Right cardiac atrium (tissue), 5 donors: ENCODE measurements at regions not wholly inside any gene's neighbourhood (a gene's known extent, or its start where the extent isn't known, plus 50 kb on each side); places are given as distances from the start of the nearest gene placed in this dataset.
A peak's percentile ranks its signal among the peaks of the same experiment; 100 is the strongest.

Source experiments
- ATAC-seq, 2 donors: fragments of 200-7000 bp; cut with Tn5 transposase; one replicate each; pipeline versions ENCODE4 v1.8.0 to v1.9.1; 2020; ENCODE audit warnings: moderate library complexity in 2 of 2, mild to moderate bottlenecking in 1 of 2
- DNase-seq, 3 donors: peaks; one replicate each; pipeline ENCODE4 v3.0.0-alpha.2; 2020
- H3K27ac ChIP-seq: one replicate; pipeline ENCODE4 v1.5.1; 2013; ENCODE audit warnings: mild to moderate bottlenecking, low read length, control low read depth, moderate library complexity
- H3K27me3 ChIP-seq: one replicate; pipeline ENCODE4 v1.6.1; 2013; ENCODE audit not compliant: control insufficient read depth, insufficient read depth
- H3K4me1 ChIP-seq: one replicate; pipeline ENCODE4 v1.6.1; 2013; ENCODE audit warnings: low read length; ENCODE audit not compliant: control insufficient read depth, insufficient read depth
- H3K4me3 ChIP-seq: one replicate; pipeline ENCODE4 v1.5.1; 2013; ENCODE audit warnings: low read length, control low read depth
- H3K9me3 ChIP-seq: one replicate; pipeline ENCODE4 v1.6.1; 2013; ENCODE audit warnings: low read length; ENCODE audit not compliant: control insufficient read depth
- WGBS: extraction: QIAGEN DNeasy Blood & Tissue Kit; methylation state at CpG from one replicate; pipeline ENCODE4 v1.1.7; 2013; 5-methylcytosine and 5-hydroxymethylcytosine counted together
- intact Hi-C, 4 donors: fragments of 100-400 bp; cut with DNase I; formaldehyde crosslinking; loops; one replicate each; pipeline versions ENCODE4 v1.11.0 to v1.14.0; 2022 to 2023
- donor health status: healthy with polysubstance abuse.
- donor health status: DM: no; HTN: yes; CAD: no.
- donor health status: DM: no; HTN: no; CAD: no.
- donor health status: DM: no; HTN: yes; CAD: no; lungs with severe emphysema.
- donor health status: DM: yes; HTN: yes; CAD: no.

DNA sequence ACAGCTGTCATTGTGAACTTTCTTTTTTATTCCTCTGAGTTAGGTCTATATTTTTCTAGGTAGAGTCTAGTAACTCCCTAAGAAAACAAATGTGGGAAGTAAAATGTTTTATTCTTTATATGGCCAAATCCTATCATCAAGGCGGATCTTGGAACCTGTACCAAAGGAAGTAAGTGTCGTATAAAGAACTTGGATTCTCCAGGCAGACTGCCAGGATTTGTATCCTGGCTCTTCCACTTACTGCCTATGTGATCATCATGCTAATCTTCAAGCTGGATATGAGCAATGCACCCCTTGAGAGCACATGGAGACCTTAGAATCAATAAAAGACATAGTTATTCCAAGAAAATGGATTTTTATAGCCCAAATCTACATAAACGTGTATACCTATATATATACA, 286.5 kb downstream of the PCDH17 start:
- no peaks in the 10 kb centered on the region for H3K9me3 ChIP-seq
- 62% methylated on average over 3 of the region's 3 CpGs for WGBS
- no peaks in the 10 kb centered on the region for H3K4me1 ChIP-seq
- H3K27me3 ChIP-seq, result no peaks in the 10 kb centered on the region
- no peak for ATAC-seq
- no peak for DNase-seq
- no peak overlapping the region for H3K27ac ChIP-seq
- H3K4me3 ChIP-seq, result no peak overlapping the region
- intact Hi-C loops, result no loop called here

DNA sequence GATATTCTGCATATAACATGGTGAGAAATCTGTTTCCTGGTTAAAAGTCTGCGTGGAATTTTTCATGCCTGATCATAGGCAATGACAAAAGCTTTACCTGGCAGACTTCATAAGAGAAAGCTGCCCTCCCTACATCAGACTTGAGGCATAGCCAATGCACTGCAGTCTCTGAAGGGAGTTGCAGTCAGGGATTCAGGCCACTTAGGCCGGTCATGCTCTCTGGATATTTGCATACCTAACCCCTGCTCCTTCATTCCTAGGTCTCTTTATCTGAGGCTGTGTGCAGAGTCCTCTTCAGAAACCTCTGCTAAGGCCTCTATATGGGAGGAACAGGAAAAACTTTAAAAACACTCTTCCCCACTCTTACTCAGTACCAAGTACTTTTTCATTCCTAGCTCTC, 287.4 kb downstream of the PCDH17 start:
- H3K27ac ChIP-seq, result no peak overlapping the region
- intact Hi-C loops, result no loop called here
- WGBS, result 82% methylated on average over 2 of the region's 2 CpGs
- no peak overlapping the region for H3K4me3 ChIP-seq
- ATAC-seq, result no peak
- no peaks in the 10 kb centered on the region for H3K4me1 ChIP-seq
- no peak for DNase-seq
- H3K27me3 ChIP-seq, result no peaks in the 10 kb centered on the region
- H3K9me3 ChIP-seq, result no peaks in the 10 kb centered on the region

DNA sequence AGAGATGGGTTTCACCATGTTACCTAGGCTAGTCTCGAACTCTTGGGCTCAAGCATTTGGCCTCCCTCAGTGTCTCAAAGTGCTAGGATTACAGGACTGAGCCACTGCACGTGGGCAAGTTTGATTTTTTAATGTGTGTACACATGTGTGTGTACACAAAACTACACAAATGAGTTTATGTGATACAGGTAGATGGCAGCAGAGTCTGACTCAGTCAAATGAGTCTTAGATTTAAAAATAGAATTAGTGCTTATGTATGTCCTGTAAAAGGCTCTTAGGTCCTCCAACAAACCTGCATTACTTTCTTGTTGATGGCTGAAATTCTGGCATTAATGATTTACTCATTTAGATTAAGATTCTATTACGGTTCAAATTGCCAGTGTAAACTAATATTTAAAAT, 293.7 kb downstream of the PCDH17 start:
- intact Hi-C loops, result no loop called here
- Histone ChIP-seq H3K9me3 (no peaks in the 10 kb centered on the region), H3K4me3 (no peak overlapping the region), H3K27ac (no peak overlapping the region), H3K27me3 (no peaks in the 10 kb centered on the region), H3K4me1 (no peaks in the 10 kb centered on the region)
- DNase-seq (no peak), ATAC-seq (no peak)
- WGBS, result 75% methylated on average over 3 of the region's 3 CpGs

DNA sequence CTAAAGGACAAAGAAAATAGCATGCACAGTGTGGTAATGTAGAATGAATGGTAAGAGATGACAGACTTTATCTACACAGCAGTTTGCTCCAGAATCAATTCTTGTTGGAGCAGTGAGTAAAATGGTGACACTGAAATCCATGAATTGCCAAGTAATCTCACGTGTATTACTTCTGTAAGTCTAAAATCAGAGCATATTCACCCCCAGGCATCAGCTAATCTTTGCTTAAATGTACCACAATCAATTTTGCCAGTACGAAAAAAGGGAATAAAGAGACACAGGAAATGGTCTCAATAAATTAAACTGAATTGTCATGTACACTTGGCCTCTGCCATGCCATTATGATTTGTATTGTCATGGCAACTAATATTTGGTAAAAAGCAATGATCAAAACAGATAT, 294.2 kb downstream of the PCDH17 start:
- no peak for DNase-seq
- H3K4me3 ChIP-seq, result no peak overlapping the region
- no peaks in the 10 kb centered on the region for H3K9me3 ChIP-seq
- H3K4me1 ChIP-seq, result no peaks in the 10 kb centered on the region
- 84% methylated on average over 2 of the region's 2 CpGs for WGBS
- no peak overlapping the region for H3K27ac ChIP-seq
- ATAC-seq, result no peak
- H3K27me3 ChIP-seq, result no peaks in the 10 kb centered on the region
- intact Hi-C loops, result no loop called here

DNA sequence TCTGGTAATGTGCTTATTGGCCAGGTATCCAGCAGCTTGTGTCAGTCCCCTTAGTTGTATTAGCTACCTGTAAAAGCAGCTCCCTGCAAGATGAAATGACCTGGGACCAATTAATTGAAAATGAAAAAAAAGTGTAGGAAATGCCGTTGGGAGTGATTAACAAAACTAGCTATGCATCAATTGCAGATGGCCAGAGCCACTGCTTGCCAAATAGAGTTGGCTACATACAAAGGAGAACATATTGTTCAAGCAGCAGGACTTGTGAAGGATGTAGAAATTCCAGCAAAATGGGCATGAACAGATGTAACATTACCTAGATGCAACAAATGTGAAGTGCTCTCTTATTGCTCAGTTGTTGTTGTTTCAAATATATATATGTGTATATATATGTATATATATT, 300.5 kb downstream of the PCDH17 start:
- intact Hi-C loops, result no loop called here
- no peaks in the 10 kb centered on the region for H3K27me3 ChIP-seq
- 77% methylated on average over 1 of the region's 1 CpG for WGBS
- no peaks in the 10 kb centered on the region for H3K9me3 ChIP-seq
- DNase-seq (no peak), ATAC-seq (no peak)
- H3K27ac ChIP-seq, result no peak overlapping the region
- H3K4me1 ChIP-seq, result no peaks in the 10 kb centered on the region
- no peak overlapping the region for H3K4me3 ChIP-seq

DNA sequence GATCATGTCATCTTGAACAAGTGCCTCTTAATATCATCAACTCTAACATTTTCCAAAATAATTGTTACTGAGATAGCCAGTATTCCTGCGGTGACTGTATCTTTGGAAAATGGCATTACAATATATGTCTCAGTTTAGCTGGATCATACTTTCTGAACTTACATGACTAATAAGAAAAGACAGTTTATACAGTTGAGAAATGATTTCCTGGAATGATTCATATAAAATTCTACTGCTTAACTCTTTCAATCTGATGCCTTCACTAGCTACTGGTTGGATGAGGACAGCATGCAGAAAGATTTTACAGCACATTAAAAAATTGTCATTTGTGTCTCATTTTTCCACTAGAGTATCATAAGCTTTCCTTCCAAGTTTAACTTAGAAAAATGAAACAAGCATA, 302.1 kb downstream of the PCDH17 start:
- Histone ChIP-seq H3K4me3 (no peak overlapping the region), H3K27ac (no peak overlapping the region), H3K27me3 (no peaks in the 10 kb centered on the region), H3K9me3 (no peaks in the 10 kb centered on the region), H3K4me1 (no peaks in the 10 kb centered on the region)
- ATAC-seq (no peak), DNase-seq (no peak)
- intact Hi-C loops, result no loop called here
- WGBS, result 87% methylated on average over 1 of the region's 1 CpG

DNA sequence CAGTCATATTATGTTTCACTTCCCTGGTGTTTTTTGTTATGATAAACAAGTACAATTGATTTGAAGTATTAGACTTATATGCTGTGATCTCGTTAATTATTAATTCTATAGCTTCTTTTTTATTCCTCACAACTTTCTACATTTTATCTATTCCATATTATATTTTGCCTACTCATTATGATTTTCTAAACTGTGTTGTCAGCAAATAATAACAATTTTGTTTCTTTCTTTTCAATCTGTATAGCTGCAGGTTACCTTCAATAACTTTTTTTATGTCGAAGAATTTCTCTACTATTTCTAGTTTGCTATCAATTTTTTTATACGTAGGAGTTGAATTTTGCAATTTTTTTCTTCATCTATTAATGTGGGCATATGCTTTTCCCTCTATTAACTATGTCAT, 304.4 kb downstream of the PCDH17 start:
- DNase-seq, result no peak
- WGBS, result 89% methylated on average over 3 of the region's 3 CpGs
- H3K4me1 ChIP-seq, result no peaks in the 10 kb centered on the region
- H3K4me3 ChIP-seq, result no peak overlapping the region
- intact Hi-C loops, result no loop called here
- H3K9me3 ChIP-seq, result no peaks in the 10 kb centered on the region
- H3K27me3 ChIP-seq, result no peaks in the 10 kb centered on the region
- ATAC-seq, result no peak
- no peak overlapping the region for H3K27ac ChIP-seq

DNA sequence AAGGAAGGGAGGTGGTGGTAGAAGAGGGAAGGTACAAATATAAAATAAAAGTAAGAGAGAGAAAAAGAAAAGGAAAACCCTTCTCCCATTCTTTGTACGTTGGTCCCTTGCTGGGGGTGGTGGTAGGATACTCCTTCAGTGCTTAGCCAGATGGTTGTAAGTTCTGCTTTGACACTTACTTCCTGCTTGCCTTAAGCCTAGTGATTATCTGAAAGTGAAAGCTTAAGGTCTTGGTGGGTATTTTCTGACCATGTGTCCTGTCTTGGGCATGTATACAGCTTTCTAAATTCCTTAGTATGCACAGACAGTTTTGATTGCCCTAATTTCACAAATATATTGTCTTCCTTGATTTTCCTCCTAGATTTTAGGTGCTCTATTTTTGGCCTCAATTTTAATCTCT, 314.8 kb downstream of the PCDH17 start:
- Histone ChIP-seq H3K27me3 (no peaks in the 10 kb centered on the region), H3K9me3 (no peaks in the 10 kb centered on the region), H3K4me3 (no peak overlapping the region), H3K4me1 (no peaks in the 10 kb centered on the region), H3K27ac (no peak overlapping the region)
- 27% methylated on average over 1 of the region's 1 CpG for WGBS
- intact Hi-C loops, result no loop called here
- no peak for ATAC-seq
- no peak for DNase-seq

DNA sequence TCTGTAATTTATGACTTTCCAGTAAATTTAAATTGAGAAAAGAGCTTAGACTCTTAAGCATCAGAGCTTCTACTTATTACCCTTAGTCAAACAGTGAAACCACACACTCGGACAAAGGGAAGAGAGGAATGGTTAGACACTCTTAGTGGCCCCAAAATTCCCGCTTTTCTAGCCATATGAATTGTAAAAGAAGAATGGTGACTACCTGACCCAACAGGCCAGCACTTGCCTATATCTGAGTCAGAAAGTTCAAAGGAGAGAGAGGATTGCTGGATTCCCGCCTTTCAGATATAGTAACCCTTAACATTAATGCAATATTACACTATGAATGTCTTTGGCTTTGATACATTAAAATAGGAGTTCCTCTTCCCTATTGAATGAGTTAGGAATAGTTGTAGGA, 317.3 kb downstream of the PCDH17 start:
- H3K4me3 ChIP-seq, result no peak overlapping the region
- intact Hi-C loops, result no loop called here
- no peaks in the 10 kb centered on the region for H3K9me3 ChIP-seq
- H3K27ac ChIP-seq, result no peak overlapping the region
- H3K27me3 ChIP-seq, result no peaks in the 10 kb centered on the region
- DNase-seq (no peak), ATAC-seq (no peak)
- no peaks in the 10 kb centered on the region for H3K4me1 ChIP-seq
- WGBS, result 89% methylated on average over 3 of the region's 3 CpGs

DNA sequence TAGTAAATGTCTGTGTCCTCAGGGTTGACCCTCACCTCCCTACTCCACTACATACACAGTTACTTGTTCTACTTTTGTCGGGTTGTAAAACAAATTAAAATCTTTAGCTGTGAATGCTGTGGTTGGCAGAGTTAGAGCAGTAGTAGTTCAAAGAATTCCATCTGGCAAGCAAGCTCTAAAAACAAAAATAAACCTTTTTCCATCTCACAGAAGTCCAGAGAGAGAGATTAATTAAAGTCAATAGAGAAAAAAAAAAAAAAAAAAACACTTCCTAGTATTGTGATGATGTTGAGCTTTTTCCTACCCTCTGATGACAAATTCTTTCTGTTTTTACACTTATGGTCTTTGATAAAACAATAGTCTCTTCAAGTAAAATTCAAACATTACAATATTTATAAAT, 338.4 kb downstream of the PCDH17 start:
- WGBS, result 13% methylated on average over 1 of the region's 1 CpG
- Histone ChIP-seq H3K27ac (no peak overlapping the region), H3K4me3 (no peak overlapping the region), H3K4me1 (no peaks in the 10 kb centered on the region), H3K9me3 (no peaks in the 10 kb centered on the region), H3K27me3 (no peaks in the 10 kb centered on the region)
- ATAC-seq, result peak; percentile 19 to 79
- intact Hi-C loops, result no loop called here
- no peak for DNase-seq

DNA sequence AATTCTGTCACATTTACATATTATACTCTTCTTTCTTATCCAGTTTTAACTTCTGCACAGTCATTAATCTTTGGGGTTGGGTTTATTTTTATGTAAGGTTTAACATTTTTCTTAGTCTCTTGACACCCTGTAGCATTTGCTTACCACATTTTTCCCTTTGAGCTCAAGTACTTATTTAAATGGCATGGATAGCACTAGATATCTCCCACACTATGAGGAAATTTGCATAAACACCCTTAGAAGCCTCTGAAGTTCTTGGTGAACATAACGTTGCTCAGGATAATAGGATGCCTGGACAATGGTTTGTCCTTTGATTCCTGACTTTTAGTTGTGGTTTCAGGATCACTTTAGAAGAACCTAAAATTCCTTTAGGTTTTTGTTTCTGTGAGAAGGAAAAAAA, 338.9 kb downstream of the PCDH17 start:
- no peaks in the 10 kb centered on the region for H3K9me3 ChIP-seq
- H3K4me3 ChIP-seq, result no peak overlapping the region
- no peaks in the 10 kb centered on the region for H3K4me1 ChIP-seq
- ATAC-seq (peak in 1 of 2 donors; percentile 62), DNase-seq (no peak)
- intact Hi-C loops, result no loop called here
- 14% methylated on average over 1 of the region's 1 CpG for WGBS
- no peaks in the 10 kb centered on the region for H3K27me3 ChIP-seq
- H3K27ac ChIP-seq, result no peak overlapping the region

DNA sequence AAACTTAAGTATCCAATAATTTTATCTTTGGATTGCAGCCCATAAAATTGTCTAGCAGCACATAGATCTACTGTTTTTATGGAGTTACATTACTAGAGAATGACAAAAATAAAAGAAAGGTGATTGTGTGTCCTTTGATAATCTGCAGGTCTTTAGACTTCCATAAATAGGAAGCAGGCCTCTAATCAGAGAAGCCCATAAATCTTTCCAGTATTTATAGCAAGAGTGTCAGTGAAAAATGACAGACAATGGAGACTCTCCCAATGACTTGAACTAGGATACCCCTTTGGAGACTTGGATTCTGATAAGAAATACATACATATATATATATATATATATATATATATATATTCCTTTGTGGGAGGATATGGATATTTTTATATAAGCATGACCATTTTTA, 351.2 kb downstream of the PCDH17 start:
- intact Hi-C loops, result no loop called here
- H3K27ac ChIP-seq, result no peak overlapping the region
- no peaks in the 10 kb centered on the region for H3K27me3 ChIP-seq
- no peaks in the 10 kb centered on the region for H3K9me3 ChIP-seq
- no peak overlapping the region for H3K4me3 ChIP-seq
- DNase-seq, result no peak
- H3K4me1 ChIP-seq, result no peaks in the 10 kb centered on the region
- ATAC-seq, result no peak
